ENCODE measurements at regions not wholly inside any gene's neighbourhood (a gene's known extent, or its start where the extent isn't known, plus 50 kb on each side); places are given as distances from the start of the nearest gene placed in this dataset.
"Not testable (repeated sequence)": the region's sequence is repeated elsewhere in the genome, so short reads cannot be mapped to it uniquely, and the experiment has no call there.

- no peak for DNase-seq (ENCODE audit: low read depth in 2 of 2)
Measured at GRCh38 chr2:129806990-129807389, 172.5 kb upstream of the RAB6C start.

GRCh38 chr2:129807642-129808338, 171.7 kb upstream of the RAB6C start:
- not testable (repeated sequence) for DNase-seq (ENCODE audit: low read depth in 2 of 2)

GRCh38 chr2:129810521-129810920, 168.9 kb upstream of the RAB6C start:
- DNase-seq (ENCODE audit: low read depth in 2 of 2) = no peak

- no peak for DNase-seq (ENCODE audit: low read depth in 2 of 2)
Measured at GRCh38 chr2:129812071-129812470, 167.4 kb upstream of the RAB6C start.

DNA sequence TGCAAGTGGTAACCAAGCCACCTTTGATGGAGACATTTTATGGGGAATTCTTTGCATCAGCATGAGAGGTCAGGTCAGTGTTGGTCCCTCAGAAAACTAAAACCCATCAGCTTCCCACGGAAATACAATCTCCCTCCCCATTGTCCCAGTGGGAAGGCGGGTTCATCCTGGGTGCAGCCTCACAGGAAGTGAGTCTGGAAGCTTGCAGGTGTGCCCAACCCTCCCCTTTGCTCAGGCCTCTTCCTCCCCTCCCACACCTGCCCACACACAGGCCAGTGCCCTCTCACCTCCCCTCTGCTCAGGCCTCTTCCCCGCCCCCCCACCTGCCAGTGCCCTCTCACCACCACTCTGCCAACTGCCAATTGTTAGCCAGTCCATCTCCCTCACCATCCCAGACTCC, 166.8 kb upstream of the RAB6C start:
- DNase-seq (ENCODE audit: low read depth in 2 of 2) = no peak

- no peak for DNase-seq (ENCODE audit: low read depth in 2 of 2)
Measured at GRCh38 chr2:129813404-129813803, 166.1 kb upstream of the RAB6C start.

DNA sequence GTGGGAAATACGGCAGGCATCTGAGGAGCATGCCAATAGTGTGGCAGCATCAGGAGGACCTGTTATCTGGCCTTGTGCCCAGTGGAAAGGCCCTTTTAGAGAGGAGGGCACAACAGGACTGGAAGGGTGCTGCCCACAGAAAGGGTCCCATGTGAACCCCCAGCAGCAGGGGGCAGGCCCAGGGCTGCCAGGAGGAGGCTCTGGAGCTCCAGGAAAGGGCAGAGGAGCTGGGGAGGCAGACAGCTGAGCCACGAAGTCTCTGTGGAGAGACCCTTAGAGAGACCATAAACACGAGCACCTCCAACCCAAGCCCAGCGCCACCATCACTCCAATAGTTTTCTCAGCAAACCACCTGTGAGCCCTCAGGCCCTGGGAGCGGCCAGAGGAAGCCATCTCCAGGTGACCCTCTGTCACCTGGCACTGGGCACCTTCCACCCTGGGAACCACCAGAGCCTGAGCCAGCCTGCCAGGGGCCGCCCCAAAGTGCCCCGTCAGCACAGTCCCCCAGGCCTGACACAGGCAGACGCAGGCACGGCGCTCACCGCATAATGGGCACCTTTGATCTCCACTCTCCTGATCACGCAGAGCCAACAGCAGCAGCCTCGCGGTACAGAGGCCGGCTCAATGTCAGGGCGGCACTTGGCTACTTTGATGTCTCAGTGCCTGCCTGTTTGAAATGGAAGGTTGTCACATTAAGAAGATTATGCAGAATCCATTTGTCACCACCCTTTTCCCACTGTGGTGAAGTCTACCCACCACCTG, 162.5 kb upstream of the RAB6C start:
- DNase-seq (ENCODE audit: low read depth in 2 of 2) = no peak

DNA sequence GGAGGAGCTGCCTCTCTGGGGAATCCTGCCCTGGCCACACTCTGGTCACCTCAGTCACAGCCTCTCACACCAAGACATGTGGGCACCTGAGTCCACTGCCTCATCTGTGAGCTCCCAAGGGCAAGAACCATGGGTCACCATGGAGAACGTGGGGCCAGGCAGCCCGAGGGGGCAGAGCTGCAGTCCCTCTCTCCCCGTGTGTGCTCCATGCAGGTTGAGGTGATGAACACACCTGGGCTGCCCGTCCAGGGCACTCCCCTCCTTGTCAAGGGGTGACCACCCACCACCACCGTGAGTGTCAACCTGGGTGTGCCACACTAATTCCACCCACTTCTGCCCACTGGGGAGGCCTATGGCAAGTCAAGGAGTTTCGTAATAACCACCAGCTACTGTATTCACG, 159.6 kb upstream of the RAB6C start:
- DNase-seq (ENCODE audit: low read depth in 2 of 2) = no peak

DNA sequence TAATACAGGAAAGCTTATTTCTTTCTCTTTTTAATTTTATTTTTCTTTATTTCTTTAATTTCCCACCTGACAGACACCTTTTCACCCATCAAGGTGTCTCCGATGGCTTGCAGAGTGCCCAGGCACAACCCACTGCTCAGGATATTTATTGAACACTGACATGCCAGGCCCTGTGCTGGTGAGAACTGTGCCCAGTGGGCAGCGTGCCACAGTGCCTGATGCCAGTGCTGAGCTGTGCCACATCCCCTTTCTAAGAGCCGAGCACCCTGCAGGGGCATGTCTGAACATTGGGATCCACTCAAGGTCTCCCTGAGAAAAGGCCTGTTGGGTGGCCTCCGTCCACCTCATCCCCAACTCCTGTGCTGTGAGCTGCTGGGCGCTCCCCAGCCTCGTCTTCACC, 158.6 kb upstream of the RAB6C start:
- DNase-seq (ENCODE audit: low read depth in 2 of 2) = no peak

DNA sequence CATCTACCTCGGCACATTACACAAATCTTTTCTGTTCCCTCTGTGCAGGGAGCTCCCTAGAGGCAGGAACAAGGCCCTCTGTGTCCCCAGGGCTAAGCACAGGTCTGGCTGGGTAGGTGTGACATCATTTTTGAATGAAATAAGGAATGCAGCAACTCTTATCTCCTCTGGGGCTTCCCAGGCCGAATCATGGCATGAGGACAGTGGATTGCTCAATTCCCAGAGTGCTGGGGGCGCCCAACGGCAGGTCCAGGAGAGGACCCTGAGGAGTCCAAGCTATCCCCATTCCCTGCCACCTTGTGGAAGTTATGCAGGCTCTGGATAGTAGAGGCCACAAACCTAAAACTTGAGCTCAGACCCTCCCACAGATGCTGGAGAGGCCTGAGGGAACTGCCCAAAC, 158.0 kb upstream of the RAB6C start:
- DNase-seq (ENCODE audit: low read depth in 2 of 2) = no peak

- DNase-seq (ENCODE audit: low read depth in 2 of 2) = no peak
Measured at GRCh38 chr2:129823044-129823443, 156.4 kb upstream of the RAB6C start.

DNA sequence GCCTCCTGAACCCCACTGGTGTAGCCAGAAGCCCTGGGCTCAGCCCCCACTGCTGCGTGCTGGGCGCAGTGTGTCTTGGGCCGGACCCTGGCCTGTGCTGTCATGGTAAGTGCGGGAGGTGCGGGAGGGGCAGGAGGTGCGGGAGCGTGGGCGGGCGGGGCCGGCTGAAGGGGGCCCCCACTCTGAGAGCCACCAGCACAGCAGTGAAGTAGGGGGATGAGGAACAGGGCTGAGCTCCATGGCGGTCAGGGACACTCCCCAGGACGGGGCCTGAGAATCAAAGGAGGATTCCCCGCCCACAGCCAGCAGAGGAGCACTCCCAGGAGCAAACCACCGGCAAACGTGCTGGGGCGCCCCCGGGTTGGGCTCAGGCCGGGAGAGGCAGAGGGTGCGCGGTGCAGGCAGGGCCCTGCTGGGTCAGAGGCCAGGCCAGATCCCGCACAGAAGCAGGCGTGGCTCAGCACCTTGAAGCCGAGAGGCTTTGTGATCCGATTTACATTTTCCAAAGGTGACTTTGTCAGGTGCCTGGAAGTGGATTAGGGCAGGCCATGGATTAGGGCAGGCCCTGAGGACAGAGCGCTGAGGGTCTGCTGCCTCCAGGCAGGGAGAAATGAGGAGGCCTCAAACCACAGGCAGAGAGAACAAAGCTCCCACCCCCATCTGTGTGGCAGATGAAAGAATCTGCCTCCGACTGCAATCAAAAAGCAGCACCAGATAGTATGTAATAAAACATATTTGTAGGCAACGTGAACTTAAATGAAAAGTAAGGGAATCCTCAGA, 152.0 kb upstream of the RAB6C start:
- no peak for DNase-seq (ENCODE audit: low read depth in 2 of 2)

- DNase-seq (ENCODE audit: low read depth in 2 of 2) = no peak
Measured at GRCh38 chr2:129828792-129829191, 150.7 kb upstream of the RAB6C start.

DNA sequence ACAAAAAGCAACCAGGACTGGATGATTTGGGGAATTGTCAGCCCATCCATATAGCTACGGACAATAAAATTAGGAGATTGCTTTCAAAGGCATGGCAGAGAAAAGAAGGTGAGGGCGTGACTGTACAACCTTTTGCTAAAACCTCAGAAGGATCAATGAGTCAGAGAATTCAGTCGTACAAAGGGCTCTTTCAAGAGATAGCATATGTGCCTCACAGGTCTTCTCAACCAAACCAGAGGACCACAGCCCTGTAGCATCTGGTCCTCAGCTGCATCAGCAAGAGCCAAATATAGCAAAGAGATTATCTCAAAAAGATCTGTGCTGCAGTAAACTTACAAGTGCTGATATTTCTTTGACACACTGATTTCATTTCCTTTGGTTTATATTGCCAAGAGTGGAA, 149.9 kb upstream of the RAB6C start:
- no peak for DNase-seq (ENCODE audit: low read depth in 2 of 2)

DNA sequence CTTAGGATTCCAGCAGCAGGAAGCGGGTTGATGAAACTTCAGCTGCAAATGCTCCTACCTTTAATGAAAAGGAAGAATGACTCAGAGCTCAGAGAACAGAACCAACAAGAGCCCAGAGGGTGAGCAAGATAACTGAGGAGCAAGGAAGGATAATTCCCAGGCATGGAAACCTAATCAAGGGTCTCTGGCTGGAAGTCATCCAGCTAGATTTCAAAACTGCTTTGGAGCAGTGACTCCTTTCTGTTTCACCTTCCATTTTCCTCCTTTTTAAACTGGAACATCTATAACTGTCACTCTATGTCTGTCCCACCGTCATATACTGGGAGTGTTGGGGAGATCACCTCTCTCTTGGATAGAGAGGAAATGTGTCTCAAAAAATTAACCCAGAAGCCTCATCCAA, 148.4 kb upstream of the RAB6C start:
- no peak for DNase-seq (ENCODE audit: low read depth in 2 of 2)

DNA sequence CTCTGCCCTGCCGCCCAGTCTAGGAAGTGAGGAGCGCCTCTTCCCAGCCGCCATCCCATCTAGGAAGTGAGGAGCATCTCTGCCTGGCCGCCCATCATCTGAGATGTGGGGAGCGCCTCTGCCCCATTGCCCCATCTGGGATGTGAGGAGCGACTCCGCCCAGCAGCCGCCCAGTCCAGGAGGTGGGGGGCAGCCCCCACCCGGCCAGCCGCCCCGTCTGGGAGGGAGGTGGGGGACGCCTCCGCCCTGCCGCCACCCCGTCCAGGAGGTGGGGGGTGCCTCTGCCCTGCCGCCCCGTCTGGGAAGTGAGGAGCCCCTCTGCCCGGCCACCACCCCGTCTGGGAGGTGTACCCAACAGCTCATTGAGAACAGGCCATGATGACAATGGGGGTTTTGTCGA, 146.0 kb upstream of the RAB6C start:
- not testable (repeated sequence) for DNase-seq (ENCODE audit: low read depth in 2 of 2)

GRCh38 chr2:129847043-129847442, 132.4 kb upstream of the RAB6C start:
- no peak for DNase-seq (ENCODE audit: low read depth in 2 of 2)

DNA sequence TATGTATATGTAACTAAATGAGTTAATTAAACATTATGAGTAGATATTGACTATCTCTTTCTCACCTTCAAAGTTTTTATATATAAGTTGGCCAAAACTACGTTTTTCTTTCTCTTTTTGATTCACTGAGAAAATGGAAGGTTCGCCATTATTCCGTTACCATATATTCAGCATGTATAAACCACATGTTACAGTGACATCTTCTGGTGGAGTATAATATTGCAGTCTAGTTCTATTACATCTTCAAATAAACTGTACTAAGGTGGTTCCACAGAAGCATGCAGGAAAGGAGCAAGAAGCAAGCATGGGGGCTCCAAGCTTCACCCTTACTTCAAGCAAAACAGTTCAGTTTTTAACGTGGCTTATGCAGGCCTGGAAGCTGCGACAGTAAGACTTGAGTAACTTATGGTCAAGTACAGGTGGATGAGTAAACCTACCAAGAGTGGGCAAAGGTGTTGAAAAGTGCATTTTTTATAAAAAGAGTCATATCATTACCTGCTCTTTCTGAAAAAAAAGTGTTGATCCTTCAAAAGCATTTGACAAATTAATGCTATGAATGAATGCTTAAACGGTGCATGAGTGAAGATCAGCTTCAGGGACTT, 129.8 kb upstream of the RAB6C start:
- DNase-seq (ENCODE audit: low read depth in 2 of 2) = no peak

GRCh38 chr2:129857200-129857599, 122.3 kb upstream of the RAB6C start:
- no peak for DNase-seq (ENCODE audit: low read depth in 2 of 2)

- DNase-seq (ENCODE audit: low read depth in 2 of 2) = no peak
Measured at GRCh38 chr2:129859175-129859574, 120.3 kb upstream of the RAB6C start.

DNA sequence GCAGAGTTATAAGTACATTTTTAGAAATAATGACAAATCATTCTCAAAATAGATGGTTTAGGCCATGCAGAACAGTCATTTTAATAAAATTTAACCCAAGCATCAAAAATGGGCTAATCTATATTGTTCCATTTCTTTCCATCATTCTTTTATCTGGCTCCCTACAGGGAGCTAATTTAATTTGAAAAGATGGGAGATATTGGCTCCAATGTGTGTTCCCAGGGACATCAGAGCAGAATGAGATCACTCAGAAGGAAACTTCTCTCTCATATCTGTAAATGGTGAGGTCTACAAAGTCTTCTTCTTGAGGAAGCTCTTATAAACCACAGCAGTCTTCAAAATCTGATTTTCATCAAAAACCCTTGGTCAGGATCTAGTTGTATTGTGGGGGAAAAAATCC, 119.4 kb upstream of the RAB6C start:
- DNase-seq (ENCODE audit: low read depth in 2 of 2) = no peak

- DNase-seq (ENCODE audit: low read depth in 2 of 2) = no peak
Measured at GRCh38 chr2:129861666-129862288, 117.7 kb upstream of the RAB6C start.
